ENCODE measurements at regions not wholly inside any gene's neighbourhood (a gene's known extent, or its start where the extent isn't known, plus 50 kb on each side); places are given as distances from the start of the nearest gene placed in this dataset.

DNA sequence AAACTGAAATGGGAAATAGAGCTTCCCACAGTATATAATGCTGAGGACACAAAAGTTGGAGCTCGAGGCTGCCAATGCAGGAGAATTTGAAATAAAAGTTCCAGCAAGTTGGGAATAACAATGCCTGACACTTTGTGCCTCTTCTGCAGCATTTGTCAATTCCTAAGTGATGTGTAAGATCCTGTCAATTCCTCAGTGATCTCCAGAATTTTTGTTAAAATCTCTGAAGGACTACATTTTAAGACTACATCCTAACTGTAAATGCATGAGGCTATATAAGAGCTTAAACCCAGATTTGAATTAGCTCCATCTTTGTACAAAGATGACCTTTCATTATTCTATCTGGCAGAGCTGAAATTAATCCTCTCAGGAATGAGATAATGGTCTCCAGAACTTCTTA, 208.2 kb downstream of the COL12A1 start:
- TF ChIP-seq, protein P1, sequence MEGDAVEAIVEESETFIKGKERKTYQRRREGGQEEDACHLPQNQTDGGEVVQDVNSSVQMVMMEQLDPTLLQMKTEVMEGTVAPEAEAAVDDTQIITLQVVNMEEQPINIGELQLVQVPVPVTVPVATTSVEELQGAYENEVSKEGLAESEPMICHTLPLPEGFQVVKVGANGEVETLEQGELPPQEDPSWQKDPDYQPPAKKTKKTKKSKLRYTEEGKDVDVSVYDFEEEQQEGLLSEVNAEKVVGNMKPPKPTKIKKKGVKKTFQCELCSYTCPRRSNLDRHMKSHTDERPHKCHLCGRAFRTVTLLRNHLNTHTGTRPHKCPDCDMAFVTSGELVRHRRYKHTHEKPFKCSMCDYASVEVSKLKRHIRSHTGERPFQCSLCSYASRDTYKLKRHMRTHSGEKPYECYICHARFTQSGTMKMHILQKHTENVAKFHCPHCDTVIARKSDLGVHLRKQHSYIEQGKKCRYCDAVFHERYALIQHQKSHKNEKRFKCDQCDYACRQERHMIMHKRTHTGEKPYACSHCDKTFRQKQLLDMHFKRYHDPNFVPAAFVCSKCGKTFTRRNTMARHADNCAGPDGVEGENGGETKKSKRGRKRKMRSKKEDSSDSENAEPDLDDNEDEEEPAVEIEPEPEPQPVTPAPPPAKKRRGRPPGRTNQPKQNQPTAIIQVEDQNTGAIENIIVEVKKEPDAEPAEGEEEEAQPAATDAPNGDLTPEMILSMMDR (conservative IDR thresholded peaks at IDR 0.05) = no peak
- no peak for TF ChIP-seq ZFX (IDR thresholded peaks at IDR 0.05)

DNA sequence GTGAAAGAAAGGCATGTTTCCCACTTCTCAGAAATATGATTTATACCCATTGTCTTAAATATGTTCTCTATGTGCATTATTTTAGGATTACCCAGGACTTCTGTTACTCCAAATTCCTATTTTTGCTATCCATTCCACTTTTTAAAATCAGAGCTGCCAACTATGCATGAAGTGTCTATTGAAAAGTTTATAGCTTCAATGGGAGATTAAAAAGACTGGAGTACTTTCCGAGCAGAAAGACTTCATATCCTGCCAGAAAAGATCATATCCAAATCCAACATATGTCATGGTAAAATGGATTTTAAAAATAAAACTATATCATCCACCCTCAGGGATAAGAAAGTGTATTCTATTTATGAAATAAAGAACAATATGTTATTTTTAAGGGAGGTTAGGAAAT, 212.7 kb downstream of the COL12A1 start:
- no peak for TF ChIP-seq ZFX (IDR thresholded peaks at IDR 0.05)
- TF ChIP-seq, protein P1 (conservative IDR thresholded peaks at IDR 0.05) = no peak
- no peak overlapping the region for H3K27ac ChIP-seq

More for the DNA sequence above, 208.2 kb downstream of the COL12A1 start:
- H3K27ac ChIP-seq = no peak overlapping the region

DNA sequence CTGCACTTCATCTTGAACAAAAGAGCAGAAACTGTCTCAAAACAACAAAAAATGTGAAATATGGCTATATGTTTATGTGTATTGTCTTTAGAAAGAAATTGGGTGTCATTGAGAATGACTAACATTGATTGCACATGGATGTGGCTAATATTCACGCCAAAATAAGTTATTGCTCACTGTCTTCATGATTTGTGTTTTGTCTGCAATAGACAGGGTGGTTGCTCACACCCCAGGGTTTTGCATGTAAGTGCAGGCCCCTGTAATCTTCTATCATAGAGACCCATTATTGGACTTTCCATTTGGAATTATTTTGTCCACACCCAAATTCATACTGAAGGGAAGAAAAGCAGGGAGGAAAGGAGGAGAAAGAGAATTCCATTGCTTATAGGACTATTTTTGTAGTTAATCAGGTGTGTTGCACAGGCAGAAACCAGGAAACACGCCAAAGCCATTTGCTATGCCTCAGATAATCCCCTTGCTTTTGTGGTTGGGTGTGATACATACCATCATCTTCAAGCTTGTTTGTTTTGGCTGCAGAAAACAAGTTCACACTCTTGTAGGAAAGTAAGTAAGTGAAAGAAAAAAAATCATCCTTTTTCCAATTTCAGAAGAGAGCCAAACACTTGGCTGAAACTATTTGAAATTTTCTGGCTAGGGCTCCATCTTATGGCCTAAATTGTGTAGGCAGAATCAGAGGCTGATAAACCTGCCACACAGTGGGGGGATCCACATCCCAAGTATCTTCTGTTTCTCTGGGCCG, 214.1 kb downstream of the COL12A1 start:
- TF ChIP-seq ZFX (IDR thresholded peaks at IDR 0.05) = no peak
- TF ChIP-seq, protein P1 (conservative IDR thresholded peaks at IDR 0.05) = 0 out of 2 replicates have a peak, but pooled peaks have one; percentile 13
- no peak overlapping the region for H3K27ac ChIP-seq

DNA sequence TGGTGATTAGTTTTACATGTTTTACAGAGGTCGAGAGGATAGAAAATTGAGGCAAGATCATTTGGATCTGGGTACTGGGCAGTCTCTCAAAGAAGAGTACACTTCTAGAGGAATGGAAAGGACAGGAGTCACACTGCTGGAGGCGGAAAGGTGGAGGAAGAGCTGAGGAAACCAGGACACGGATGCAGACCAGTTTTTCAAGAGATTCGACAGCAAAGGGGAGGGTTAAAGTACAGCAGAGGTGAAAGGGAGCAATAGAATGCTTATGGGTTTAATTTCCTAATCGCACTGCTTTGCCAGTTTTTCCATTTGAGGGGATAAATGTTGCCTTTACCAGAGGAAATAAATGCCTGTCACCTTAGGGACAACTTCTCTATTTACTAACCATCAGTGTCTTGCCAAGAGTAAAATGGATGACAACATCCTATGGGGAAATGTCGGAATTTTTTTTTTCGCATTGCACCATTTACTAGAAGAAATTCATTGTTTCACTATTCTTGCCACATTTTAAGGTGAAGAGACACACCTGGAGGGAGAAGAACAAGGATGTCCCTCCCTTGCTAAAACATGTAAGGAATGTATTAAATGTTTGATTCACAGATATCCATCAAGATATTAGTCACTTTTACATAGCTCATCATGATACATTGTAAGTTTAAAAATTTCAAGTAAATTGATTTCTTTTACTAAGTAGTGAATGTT, 226.6 kb downstream of the COL12A1 start:
- TF ChIP-seq ZFX (IDR thresholded peaks at IDR 0.05) = no peak
- TF ChIP-seq, protein P1 (conservative IDR thresholded peaks at IDR 0.05) = no peak
- no peak overlapping the region for H3K27ac ChIP-seq

DNA sequence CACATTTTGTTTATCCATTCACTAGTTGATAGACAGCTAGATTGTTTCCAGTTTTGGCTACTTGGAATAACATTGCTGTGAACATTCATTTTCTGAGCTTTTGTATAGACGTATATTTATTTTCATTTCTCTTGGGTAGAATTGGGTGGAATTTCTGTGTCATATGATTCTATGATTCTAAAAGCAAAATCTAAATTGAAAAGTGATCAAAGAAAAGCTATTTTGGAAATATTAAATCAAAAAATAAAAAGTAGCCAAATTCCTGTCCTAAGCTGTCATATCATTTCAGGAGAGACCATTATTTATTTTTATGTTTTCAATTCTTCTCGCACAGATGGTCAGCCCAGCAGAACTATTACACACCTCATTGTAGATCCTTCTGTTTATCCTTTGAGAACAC, 229.2 kb downstream of the COL12A1 start:
- TF ChIP-seq ZFX (IDR thresholded peaks at IDR 0.05) = no peak
- TF ChIP-seq, protein P1 (conservative IDR thresholded peaks at IDR 0.05) = no peak
- no peak overlapping the region for H3K27ac ChIP-seq

DNA sequence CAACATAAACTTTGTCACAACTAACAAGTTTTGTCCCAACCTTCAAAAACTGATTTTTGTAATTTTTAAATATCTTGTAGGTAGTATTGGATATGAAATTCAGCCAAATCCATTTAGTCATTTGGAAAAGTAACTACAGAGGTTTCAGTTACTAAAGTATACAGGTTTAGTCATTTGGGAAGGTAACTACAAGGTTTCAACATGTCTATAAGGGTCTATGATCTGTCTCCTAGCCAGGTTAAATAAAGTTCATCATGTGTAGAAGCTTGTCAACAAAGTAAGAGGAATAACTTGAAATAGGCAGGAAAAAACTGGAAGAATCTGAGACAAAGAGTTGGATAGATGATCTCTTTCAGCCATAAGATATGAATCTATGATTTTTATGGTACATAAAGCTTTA, 229.8 kb downstream of the COL12A1 start:
- no peak overlapping the region for H3K27ac ChIP-seq

More for the DNA sequence above, 229.8 kb downstream of the COL12A1 start:
- no peak for TF ChIP-seq ZFX (IDR thresholded peaks at IDR 0.05)
- TF ChIP-seq, protein P1 (conservative IDR thresholded peaks at IDR 0.05) = no peak
